HG03097 (cell line): ENCODE measurements at regions not wholly inside any gene's neighbourhood (a gene's known extent, or its start where the extent isn't known, plus 50 kb on each side); places are given as distances from the start of the nearest gene placed in this dataset.
"Not testable (repeated sequence)": the region's sequence is repeated elsewhere in the genome, so short reads cannot be mapped to it uniquely, and the experiment has no call there.

ENCODE experiments used
- ATAC-seq: cut with Tn5 transposase; IDR thresholded peaks from one replicate; pipeline ENCODE4 v1.9.1; 2021; ENCODE audit not compliant: unreplicated experiment, low FRiP score

GRCh38 chr12:91896286-91897024 lies 249.2 kb downstream of the BTG1 start:
- no peak for ATAC-seq

DNA sequence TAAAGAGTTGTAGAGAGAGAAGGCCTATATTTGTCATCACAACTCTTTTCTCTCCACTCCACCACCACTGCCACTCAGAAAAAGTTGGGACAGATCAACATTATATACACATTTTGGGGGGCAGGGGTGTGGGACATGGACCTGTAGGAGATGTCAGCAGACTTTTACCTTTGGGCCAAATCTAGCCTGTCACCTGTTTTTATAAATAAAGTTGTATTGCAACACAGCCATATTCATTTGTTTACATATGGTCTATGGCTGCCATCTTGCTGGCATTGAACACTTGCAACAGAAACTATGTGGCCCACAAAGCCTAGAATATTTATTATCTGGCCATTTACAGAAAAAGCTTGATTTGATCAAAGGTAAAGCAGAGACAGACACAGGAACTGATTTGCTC lies 250.7 kb downstream of the BTG1 start:
- ATAC-seq = no peak

DNA sequence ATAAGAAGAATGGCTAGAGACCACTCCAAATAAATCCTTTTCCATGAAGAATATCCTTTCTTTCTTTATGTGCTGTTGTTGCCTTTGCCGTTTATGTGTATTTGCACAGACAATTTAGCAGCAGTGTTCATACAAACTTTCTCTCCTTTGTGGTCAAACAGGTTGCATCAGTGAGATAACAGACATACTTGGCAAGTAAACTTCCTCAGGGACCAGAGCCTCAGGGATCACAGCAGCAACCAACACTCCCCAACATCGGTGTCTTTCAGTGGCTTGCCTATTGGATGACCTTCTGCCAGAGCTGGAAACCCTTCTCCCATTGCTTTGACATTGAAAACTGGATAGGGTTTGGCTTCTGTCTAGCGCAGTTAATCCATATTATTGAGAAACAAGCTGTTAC lies 252.2 kb downstream of the BTG1 start:
- no peak for ATAC-seq

DNA sequence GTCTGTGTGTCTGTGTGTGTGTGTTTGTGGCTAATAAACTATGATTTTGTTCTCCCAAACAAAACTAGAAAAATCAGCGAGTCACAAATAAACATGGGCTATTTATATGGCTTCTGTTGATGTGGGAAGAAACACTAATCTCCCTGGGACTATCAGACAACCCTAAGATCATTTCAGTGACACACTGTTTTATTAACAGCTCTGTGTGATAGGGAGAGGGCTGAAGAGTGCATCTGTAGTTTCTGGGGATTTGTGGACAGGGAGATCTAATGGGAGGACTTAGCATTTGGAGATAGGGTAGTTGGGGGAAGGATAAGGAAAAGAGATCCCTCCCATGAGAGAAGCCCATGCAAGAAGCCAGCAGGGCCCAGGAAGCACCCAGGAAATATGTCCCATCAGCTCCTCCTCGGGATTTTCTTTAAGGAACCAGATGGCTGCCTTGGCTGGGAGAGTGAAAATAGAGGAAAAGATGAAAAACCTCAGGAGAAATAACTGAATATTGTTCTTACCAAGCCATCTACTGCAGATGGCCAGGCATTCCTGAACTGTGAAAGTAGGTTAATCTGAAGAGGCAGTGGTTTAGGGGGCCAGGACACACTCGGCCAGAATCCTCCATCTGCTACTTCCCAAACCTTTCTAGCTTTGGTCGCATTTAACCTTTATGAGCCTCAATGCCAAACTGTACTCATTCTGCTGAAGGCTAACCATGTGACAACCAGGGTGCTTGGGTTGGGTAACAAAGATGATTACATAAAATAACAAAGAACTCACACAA lies 253.4 kb downstream of the BTG1 start:
- no peak for ATAC-seq

DNA sequence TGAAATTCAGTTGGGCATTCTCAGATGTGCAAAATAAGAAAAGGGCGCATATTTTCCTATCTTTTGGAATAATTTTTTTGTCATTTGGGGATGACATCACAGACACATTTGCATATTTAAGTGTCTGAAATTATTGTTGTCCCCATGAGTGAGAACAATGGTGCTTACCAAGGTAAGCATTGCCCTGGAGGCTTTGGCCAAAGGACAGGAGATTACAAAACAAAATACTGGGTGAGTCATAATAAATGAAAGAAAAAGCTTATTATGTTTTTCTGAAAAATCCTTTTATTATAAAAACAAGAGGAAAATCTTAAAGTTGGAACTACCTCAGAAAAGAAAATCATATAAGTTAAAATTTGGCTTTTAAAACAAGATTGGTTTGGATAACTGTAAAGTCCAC lies 254.9 kb downstream of the BTG1 start:
- ATAC-seq = no peak

DNA sequence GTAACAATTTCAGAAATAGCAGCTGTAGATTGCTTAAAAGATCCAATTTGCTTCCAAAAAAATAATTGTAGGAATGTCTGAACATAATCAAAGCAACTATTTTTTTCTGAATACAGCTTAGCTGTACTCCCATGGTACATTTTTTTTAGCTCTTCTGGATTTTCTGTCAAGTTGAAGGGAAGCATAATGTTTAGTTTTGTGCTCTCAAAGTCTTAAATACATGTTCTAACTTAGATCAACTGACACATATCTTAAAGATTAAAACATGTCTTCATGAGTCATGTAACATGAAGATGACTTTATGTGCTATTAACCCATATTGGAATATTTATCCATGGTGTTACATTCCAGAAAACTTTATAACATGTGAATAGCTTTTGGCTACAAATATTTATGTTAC lies 255.7 kb downstream of the BTG1 start:
- ATAC-seq = no peak

DNA sequence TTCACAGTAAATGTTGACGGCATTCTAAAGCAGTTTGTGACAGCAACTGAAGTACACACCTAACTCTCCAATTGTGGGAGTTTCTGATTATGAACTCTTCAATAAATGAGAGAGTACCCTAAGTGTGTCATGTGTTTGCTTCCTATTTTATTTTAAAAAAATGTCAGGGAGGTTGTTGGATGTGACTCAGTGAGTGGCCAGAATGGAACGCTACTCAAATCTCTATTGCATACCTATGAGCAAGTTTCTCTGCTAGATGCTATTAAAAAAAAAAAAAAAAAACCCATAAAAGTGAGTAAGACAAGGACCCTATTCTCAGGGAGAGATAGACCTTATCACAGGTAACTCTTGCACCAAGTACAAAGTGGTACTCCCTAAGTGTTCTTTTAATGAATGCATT lies 256.6 kb downstream of the BTG1 start:
- no peak for ATAC-seq

DNA sequence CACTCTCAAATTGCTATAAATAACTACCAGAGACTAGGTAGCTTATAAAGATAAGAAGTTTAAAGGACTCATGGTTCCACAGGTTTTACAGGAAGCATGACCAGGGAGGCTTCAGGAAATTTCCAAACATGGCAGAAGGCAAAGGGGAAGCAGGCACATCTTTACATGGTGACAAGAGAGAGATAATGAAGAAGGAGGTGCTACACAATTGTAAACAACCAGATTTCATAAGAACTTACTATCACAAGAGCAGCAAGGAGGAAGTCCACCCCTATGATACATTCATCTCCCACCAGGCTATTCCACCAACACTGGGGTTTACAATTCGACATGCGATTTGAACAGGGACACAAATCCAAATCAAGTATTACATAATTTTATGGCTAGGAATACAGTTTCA lies 257.7 kb downstream of the BTG1 start:
- ATAC-seq = no peak

DNA sequence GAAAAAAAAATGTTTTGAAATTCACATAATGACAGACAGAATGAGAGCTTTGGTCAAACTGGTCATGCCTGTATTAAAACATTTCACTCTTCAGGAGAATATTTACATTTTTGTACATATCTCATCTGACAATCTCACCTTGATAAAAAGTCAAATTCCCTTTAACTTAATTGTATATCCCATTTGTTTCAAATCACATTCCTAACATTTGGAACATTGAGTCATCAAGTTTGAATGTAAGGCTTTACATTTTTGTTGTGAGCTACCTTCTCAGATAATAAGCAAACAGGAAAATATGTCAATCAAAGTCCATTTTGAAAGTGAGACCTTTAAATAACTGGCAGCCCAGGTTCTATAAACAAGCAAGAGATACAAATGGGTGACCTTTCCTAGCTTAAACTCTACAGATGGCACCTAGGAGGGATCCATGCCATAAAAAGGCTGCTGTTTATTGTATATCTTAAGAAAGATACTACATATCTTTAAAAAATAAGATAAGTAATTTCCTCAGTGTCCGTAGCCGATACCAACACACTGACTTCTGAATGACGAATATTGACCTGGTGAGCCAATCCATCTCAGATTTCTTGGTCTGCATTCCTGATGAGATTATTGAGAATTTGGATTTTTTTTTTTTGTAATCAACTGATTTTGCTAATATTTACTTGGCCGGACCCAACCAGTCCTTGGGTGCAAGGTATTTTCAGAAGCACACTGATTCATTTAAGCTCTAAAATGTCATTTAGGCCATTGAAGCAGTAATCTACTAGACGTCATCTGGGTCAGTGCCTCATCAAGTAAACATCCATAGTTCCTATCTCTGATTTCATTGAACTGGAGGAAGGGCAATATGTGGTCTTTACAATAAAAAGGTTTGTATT lies 259.6 kb downstream of the BTG1 start:
- no peak for ATAC-seq

DNA sequence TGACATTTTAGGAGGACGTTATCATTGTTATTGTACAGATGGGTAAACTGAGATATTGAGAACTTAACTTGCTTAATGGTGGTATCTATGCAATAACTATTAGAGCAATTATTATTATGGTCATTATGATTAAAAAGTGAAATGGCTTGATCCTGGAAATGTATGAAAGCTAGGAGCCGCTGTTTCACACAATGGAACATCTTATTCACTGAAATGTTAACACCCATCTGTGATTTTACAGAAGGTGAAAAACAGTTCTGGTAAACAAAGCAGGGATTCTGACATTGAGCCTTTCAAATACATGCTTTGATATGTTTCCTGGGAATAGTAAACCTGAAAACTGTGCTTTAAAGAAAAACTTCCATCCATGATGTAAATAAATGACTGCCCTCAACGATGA lies 261.4 kb downstream of the BTG1 start:
- no peak for ATAC-seq

- no peak for ATAC-seq
Measured at GRCh38 chr12:91883811-91884210, 261.8 kb downstream of the BTG1 start.

GRCh38 chr12:91882910-91883309 lies 262.7 kb downstream of the BTG1 start:
- no peak for ATAC-seq

- ATAC-seq = no peak
Measured at GRCh38 chr12:91880528-91880927, 265.1 kb downstream of the BTG1 start.

- ATAC-seq = no peak
Measured at GRCh38 chr12:91877456-91878235, 268.0 kb downstream of the BTG1 start.

GRCh38 chr12:91877022-91877421 lies 268.6 kb downstream of the BTG1 start:
- peak; percentile 90 for ATAC-seq

DNA sequence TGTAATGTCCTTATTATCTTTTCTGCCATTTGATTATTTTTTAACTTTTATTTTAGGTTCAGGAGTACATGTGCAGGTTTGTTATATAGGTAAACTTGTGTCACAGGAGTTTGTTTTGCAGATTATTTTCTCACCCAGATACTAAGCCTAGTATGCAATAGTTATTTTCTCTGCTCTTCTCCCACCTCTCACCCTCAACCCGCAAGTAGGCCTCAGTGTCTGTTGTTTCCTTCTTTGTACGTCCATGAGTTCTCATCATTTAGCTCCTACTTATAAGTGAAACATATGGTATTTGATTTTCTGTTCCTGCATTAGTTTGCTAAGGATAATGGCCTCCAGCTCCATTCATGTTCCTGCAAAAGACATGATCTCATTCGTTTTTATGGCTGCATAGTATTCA lies 270.0 kb downstream of the BTG1 start:
- ATAC-seq = not testable (repeated sequence)

GRCh38 chr12:91874086-91874865 lies 271.4 kb downstream of the BTG1 start:
- no peak for ATAC-seq

DNA sequence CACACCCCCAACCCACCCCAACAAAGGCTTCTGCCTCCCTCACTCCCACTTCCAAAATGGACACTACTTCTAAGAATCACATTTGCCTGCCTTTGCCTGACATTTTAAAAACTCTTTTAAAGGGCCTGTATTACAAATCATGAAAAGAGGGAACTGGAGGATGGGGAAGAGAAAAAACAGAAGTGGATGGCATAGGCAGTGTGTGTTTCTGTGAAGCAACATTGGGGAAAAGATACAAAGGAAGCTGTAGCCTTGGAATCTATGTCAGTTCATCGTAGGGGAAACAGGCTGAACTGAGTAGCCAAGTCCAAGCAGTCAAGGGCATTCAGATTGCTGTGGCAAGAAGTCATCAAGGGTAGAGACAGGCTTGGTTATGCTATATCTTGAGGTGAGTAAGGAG lies 273.9 kb downstream of the BTG1 start:
- no peak for ATAC-seq

- ATAC-seq = no peak
Measured at GRCh38 chr12:91870872-91871707, 274.6 kb downstream of the BTG1 start.
